WI38 (cell line): ENCODE measurements at regions not wholly inside any gene's neighbourhood (a gene's known extent, or its start where the extent isn't known, plus 50 kb on each side); places are given as distances from the start of the nearest gene placed in this dataset.

Experiments used
- H3K4me3 ChIP-seq: 2 replicates; pipeline ENCODE4 v1.5.1; 2011; ENCODE audit warnings: low read depth, mild to moderate bottlenecking, control low read depth, low read length
- TF ChIP-seq, protein P1 (sequence below): IDR thresholded peaks from 2 replicates; pipeline ENCODE4 v1.5.1; 2012; ENCODE audit warnings: low read depth, mild to moderate bottlenecking, control low read depth, low read length

DNA sequence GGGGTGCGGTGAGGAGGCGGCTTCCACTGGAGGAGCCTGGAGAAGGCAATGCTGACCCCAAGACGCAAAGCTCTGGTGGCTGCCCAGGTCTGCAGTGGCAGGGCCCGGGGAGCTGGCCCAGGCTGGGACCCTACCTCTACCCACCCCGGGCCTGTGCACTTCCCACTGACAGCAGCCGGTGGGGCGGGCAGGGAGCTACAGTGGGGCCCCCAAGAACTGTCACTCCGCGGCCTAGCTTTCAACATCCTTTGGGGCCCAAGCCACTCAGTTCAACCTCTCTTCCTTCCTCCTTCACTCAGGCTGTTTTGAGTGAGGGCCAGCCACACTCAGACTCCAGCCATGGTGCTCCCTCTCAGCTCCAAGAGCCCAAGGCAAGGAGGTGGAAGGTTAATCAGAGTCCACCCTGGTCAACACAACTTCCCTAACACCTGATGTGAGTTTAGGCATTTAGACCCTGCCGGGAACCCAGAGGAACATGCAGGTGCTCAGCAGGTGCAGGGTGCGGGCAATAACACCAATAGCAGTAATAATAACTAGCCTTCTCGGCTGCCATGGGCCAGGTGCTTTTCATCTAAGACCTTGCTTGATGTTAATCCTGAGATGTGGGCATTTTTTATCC lies 93.6 kb downstream of the ZFP36L2 start:
- TF ChIP-seq, protein P1, sequence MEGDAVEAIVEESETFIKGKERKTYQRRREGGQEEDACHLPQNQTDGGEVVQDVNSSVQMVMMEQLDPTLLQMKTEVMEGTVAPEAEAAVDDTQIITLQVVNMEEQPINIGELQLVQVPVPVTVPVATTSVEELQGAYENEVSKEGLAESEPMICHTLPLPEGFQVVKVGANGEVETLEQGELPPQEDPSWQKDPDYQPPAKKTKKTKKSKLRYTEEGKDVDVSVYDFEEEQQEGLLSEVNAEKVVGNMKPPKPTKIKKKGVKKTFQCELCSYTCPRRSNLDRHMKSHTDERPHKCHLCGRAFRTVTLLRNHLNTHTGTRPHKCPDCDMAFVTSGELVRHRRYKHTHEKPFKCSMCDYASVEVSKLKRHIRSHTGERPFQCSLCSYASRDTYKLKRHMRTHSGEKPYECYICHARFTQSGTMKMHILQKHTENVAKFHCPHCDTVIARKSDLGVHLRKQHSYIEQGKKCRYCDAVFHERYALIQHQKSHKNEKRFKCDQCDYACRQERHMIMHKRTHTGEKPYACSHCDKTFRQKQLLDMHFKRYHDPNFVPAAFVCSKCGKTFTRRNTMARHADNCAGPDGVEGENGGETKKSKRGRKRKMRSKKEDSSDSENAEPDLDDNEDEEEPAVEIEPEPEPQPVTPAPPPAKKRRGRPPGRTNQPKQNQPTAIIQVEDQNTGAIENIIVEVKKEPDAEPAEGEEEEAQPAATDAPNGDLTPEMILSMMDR, result no peak
- no peak overlapping the region for H3K4me3 ChIP-seq

DNA sequence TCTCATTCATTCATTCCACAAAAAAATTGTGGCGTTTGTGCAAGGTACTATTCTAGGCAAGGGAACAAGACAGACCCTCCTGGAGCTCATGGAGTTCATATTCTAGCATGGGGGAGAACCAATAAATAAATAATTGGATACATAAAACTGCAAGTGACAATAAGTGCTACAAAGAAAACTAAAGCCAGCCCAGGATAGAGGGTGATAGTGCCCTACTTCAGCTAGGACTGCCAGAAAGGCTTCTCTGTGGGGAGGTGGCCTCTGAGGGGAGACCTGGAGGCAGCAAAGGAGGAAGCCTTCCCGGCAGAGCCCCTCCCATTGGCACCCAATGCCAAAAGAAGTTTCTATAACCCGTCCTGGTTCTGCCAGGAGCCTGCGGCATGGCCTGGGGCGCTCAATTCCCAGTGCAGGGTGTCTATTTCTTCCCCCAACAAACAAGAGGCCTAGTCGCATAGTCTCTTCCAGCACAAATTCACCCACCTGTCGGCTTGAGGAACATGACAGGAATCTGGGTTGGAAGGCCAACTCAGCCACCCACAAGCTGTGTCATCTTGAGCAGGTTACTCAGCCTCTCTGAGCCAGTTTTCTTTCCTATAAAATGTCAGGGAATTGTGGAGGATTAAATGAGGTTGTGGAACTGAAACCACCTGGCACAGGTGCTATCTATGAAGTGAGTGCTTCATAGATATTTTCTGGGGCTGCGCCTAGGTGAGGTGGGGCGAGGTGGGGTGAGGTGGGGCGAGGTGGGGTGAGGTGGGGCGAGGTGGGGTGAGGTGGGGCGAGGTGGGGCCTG lies 94.3 kb downstream of the ZFP36L2 start:
- H3K4me3 ChIP-seq, result no peak overlapping the region
- TF ChIP-seq, protein P1, result no peak

DNA sequence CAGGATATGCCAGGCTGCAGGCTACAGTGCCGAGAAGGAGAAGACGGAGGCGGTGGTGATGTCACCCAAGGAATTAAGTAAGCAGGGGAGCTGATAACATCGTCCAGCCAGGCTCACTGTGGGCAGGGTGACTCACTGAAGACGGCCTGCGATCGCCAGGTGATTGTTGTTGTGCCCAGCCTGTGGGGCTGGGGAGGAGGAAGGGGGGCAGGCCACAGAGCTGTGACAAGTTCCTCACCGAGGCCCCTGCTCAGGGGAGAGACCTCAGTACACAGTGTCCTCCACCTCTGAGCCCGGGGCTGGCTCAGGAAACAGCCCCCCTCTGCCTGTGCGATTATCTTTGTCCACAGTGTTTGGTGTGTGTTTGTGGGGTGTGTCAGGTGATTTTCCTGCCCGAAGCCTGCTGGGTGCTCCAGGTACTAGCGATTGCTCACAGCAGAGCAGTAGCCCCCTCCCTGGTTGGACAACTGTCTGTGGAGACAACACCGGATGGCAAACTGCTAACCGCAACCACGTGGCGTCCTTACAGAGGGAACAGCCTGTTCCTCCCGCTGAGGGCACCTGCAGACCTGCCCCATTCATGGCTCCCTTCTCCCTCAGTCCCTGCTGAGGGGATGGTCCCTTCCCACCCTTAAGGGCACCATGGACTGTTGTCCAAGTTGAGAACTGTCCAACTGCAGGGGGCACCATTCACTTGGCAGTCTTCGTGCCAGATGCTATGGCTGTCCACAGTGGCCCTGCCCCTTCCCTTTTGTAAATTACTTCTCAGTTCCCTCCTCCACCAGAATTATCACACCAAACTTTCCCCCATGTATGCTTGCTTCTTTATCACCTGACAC lies 95.1 kb downstream of the ZFP36L2 start:
- TF ChIP-seq, protein P1, result 0 out of 2 replicates have a peak, but pooled peaks have one; percentile 29
- H3K4me3 ChIP-seq, result no peak overlapping the region

DNA sequence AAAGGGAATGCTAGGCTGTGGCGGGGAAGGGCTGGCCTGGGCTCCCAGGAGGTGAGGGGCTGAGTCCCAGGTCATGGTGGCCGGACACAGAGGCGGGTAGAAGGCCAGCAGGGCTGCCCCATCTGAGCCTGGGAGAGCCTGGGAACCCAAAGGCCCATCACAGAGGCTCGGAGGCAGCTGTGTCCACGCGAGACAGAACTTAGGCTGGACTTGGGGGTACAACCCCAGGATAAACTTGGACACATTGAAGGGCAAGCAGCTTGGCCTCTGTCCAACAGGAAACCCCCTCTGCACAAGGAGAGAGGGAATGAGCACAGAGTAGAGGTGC lies 95.9 kb downstream of the ZFP36L2 start:
- TF ChIP-seq, protein P1, result no peak
- no peak overlapping the region for H3K4me3 ChIP-seq

DNA sequence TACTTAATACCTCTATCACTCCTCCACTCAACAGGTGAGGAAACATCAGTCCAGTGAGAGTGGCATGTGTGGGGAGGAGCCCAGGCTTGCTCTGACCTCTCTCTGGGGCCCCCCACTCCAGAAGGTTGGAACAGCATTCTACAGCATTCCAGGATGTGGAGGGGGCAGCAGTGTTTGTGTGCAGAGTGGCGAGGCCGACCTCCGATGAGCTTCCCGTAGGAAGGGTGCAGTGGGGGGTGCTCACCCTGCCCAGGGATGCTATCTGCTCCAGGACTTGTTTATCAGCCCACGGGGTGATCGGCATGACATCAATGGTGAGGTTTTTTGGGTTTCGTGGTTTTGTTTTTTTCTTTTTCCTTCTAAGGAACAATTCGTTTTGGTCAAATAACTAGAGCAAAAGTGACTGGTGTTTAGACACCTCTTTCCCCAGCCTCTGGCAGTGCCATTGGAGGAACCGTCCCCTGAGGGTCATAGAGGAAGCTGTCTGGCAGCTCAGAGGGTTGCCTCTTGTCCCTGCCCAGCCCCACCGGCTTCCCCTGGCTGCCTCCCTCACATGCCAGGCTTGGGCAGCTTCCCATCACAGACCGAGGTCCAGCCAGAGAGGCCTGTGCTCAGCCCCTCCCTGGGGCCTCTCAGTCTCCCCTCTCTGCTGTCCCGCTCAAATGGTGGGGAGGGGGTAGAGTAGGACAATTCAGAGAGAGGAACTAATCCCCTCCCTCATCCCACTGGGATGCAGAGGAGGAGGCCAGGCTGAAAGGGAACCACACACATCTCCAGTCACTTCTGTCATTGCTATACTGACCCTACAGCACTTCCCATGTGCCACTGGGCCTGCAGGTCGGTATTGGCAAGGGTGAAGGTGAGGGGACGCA lies 96.5 kb downstream of the ZFP36L2 start:
- TF ChIP-seq, protein P1, result no peak
- H3K4me3 ChIP-seq, result no peak overlapping the region

DNA sequence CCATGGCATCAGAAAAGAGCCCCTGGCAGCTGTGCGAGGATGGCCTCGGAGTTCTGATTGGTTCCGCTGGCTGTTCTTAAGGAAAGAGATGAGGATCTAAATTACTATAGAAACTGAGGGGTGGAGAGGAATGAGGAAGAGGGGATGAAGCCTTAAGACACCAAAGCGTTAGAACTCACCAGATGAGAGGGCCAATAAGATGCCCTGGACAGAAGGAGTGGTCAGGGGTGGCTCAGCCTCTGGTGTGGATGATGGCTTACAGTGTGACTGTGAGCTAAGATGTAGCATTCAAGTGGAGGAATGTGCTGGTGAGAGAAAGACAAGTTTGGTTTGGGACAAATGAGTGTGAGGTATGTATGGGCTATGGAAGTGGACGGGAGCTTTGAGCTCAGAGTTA lies 97.8 kb downstream of the ZFP36L2 start:
- TF ChIP-seq, protein P1, result no peak
- H3K4me3 ChIP-seq, result no peak overlapping the region
